Memory B cell (primary cell): ENCODE measurements at regions not wholly inside any gene's neighbourhood (a gene's known extent, or its start where the extent isn't known, plus 50 kb on each side); places are given as distances from the start of the nearest gene placed in this dataset.

Source experiments
- ATAC-seq: fragments of 150-1000 bp; cut with Tn5 transposase; 2 replicates; pipeline ENCODE4 v1.10.0; 2021; ENCODE audit warnings: low read depth, mild to moderate bottlenecking, moderate library complexity
- DNase-seq, 2 donors: peaks; one replicate each; pipeline ENCODE4 v3.0.0; 2022; ENCODE audit warnings: low spot score in 2 of 2
- H3K27ac Mint-ChIP-seq: one replicate; pipeline ENCODE4 v1.8.0; 2022; ENCODE audit warnings: mild to moderate bottlenecking, moderate library complexity, mixed read lengths
- H3K27me3 Mint-ChIP-seq: one replicate; pipeline ENCODE4 v1.8.0; 2022; ENCODE audit warnings: mixed read lengths
- H3K36me3 Mint-ChIP-seq: one replicate; pipeline ENCODE4 v1.8.0; 2022; ENCODE audit warnings: mild to moderate bottlenecking, mixed read lengths
- H3K4me1 Mint-ChIP-seq: one replicate; pipeline ENCODE4 v1.8.0; 2022; ENCODE audit warnings: mixed read lengths
- H3K4me3 Mint-ChIP-seq: one replicate; pipeline ENCODE4 v1.8.0; 2022; ENCODE audit warnings: mild to moderate bottlenecking, moderate library complexity, mixed read lengths
- H3K9me3 Mint-ChIP-seq: one replicate; pipeline ENCODE4 v1.8.0; 2022; ENCODE audit warnings: mixed read lengths

GRCh38 chr4:123750044-123750443, 353.4 kb downstream of the SPRY1 start:
- no peak overlapping the region for H3K4me3 Mint-ChIP-seq
- no peak overlapping the region for H3K27ac Mint-ChIP-seq
- peaks cover 2% of the 10 kb centered on the region for H3K27me3 Mint-ChIP-seq

GRCh38 chr4:123755655-123756054, 359.1 kb downstream of the SPRY1 start:
- no peaks in the 10 kb centered on the region for H3K4me1 Mint-ChIP-seq
- H3K9me3 Mint-ChIP-seq: peaks cover 2% of the 10 kb centered on the region
- no peaks in the 10 kb centered on the region for H3K36me3 Mint-ChIP-seq
- no peak overlapping the region for H3K27ac Mint-ChIP-seq
- no peak overlapping the region for H3K4me3 Mint-ChIP-seq
- H3K27me3 Mint-ChIP-seq: peaks cover 2% of the 10 kb centered on the region
- ATAC-seq (no peak), DNase-seq (no peak)

More at GRCh38 chr4:123750044-123750443, 353.4 kb downstream of the SPRY1 start:
- H3K36me3 Mint-ChIP-seq: no peaks in the 10 kb centered on the region
- H3K4me1 Mint-ChIP-seq: no peaks in the 10 kb centered on the region
- DNase-seq: no peak
- no peaks in the 10 kb centered on the region for H3K9me3 Mint-ChIP-seq
- no peak for ATAC-seq

GRCh38 chr4:123767806-123768205, 371.2 kb downstream of the SPRY1 start:
- DNase-seq (no peak), ATAC-seq (no peak)
- Mint-ChIP-seq H3K27me3 (peaks cover 1% of the 10 kb centered on the region), H3K4me1 (peaks cover 1% of the 10 kb centered on the region), H3K36me3 (no peaks in the 10 kb centered on the region), H3K9me3 (no peaks in the 10 kb centered on the region), H3K27ac (no peak overlapping the region), H3K4me3 (no peak overlapping the region)

GRCh38 chr4:123770884-123771283, 374.3 kb downstream of the SPRY1 start:
- Mint-ChIP-seq H3K4me3 (no peak overlapping the region), H3K27ac (no peak overlapping the region), H3K36me3 (no peaks in the 10 kb centered on the region), H3K27me3 (peaks cover 3% of the 10 kb centered on the region), H3K4me1 (peaks cover 3% of the 10 kb centered on the region), H3K9me3 (no peaks in the 10 kb centered on the region)
- no peak for DNase-seq
- no peak for ATAC-seq

- Mint-ChIP-seq H3K36me3 (no peaks in the 10 kb centered on the region), H3K4me3 (no peak overlapping the region), H3K4me1 (peaks cover 8% of the 10 kb centered on the region), H3K27ac (no peak overlapping the region), H3K27me3 (peaks cover 3% of the 10 kb centered on the region), H3K9me3 (no peaks in the 10 kb centered on the region)
- no peak for DNase-seq
- peak; percentile 21 for ATAC-seq
Measured at GRCh38 chr4:123776267-123776666, 379.7 kb downstream of the SPRY1 start.

GRCh38 chr4:123777373-123777772, 380.8 kb downstream of the SPRY1 start:
- no peaks in the 10 kb centered on the region for H3K9me3 Mint-ChIP-seq
- peaks cover 8% of the 10 kb centered on the region for H3K4me1 Mint-ChIP-seq
- H3K4me3 Mint-ChIP-seq: no peak overlapping the region
- no peak for DNase-seq
- ATAC-seq: no peak
- no peaks in the 10 kb centered on the region for H3K36me3 Mint-ChIP-seq
- H3K27me3 Mint-ChIP-seq: peaks cover 4% of the 10 kb centered on the region
- no peak overlapping the region for H3K27ac Mint-ChIP-seq

GRCh38 chr4:123783151-123783790, 386.7 kb downstream of the SPRY1 start:
- H3K36me3 Mint-ChIP-seq: no peaks in the 10 kb centered on the region
- DNase-seq (no peak), ATAC-seq (no peak)
- peaks cover 1% of the 10 kb centered on the region for H3K27me3 Mint-ChIP-seq
- H3K4me1 Mint-ChIP-seq: no peaks in the 10 kb centered on the region
- no peak overlapping the region for H3K27ac Mint-ChIP-seq
- no peaks in the 10 kb centered on the region for H3K9me3 Mint-ChIP-seq
- no peak overlapping the region for H3K4me3 Mint-ChIP-seq

- no peaks in the 10 kb centered on the region for H3K9me3 Mint-ChIP-seq
- DNase-seq (no peak), ATAC-seq (no peak)
- H3K4me3 Mint-ChIP-seq: no peak overlapping the region
- H3K27ac Mint-ChIP-seq: no peak overlapping the region
- no peaks in the 10 kb centered on the region for H3K36me3 Mint-ChIP-seq
- H3K4me1 Mint-ChIP-seq: no peaks in the 10 kb centered on the region
- H3K27me3 Mint-ChIP-seq: peaks cover 1% of the 10 kb centered on the region
Measured at GRCh38 chr4:123783921-123784320, 387.3 kb downstream of the SPRY1 start.

- Mint-ChIP-seq H3K27ac (no peak overlapping the region), H3K9me3 (no peaks in the 10 kb centered on the region), H3K4me1 (no peaks in the 10 kb centered on the region), H3K27me3 (peaks cover 1% of the 10 kb centered on the region), H3K36me3 (no peaks in the 10 kb centered on the region), H3K4me3 (no peak overlapping the region)
- ATAC-seq: no peak
- DNase-seq: no peak
Measured at GRCh38 chr4:123784626-123785025, 388.0 kb downstream of the SPRY1 start.

- ATAC-seq (no peak), DNase-seq (no peak)
- Mint-ChIP-seq H3K36me3 (no peaks in the 10 kb centered on the region), H3K4me1 (no peaks in the 10 kb centered on the region), H3K4me3 (no peak overlapping the region), H3K9me3 (no peaks in the 10 kb centered on the region), H3K27me3 (peaks cover 1% of the 10 kb centered on the region), H3K27ac (no peak overlapping the region)
Measured at GRCh38 chr4:123785538-123785937, 388.9 kb downstream of the SPRY1 start.

GRCh38 chr4:123786163-123786915, 389.7 kb downstream of the SPRY1 start:
- no peak for DNase-seq
- H3K4me3 Mint-ChIP-seq: no peak overlapping the region
- no peaks in the 10 kb centered on the region for H3K36me3 Mint-ChIP-seq
- no peaks in the 10 kb centered on the region for H3K9me3 Mint-ChIP-seq
- ATAC-seq: no peak
- H3K4me1 Mint-ChIP-seq: no peaks in the 10 kb centered on the region
- H3K27ac Mint-ChIP-seq: no peak overlapping the region
- H3K27me3 Mint-ChIP-seq: peaks cover 1% of the 10 kb centered on the region

- no peaks in the 10 kb centered on the region for H3K9me3 Mint-ChIP-seq
- H3K4me3 Mint-ChIP-seq: no peak overlapping the region
- no peaks in the 10 kb centered on the region for H3K36me3 Mint-ChIP-seq
- H3K27me3 Mint-ChIP-seq: no peaks in the 10 kb centered on the region
- no peak for ATAC-seq
- H3K27ac Mint-ChIP-seq: no peak overlapping the region
- H3K4me1 Mint-ChIP-seq: no peaks in the 10 kb centered on the region
- no peak for DNase-seq
Measured at GRCh38 chr4:123786920-123787319, 390.3 kb downstream of the SPRY1 start.

GRCh38 chr4:123787512-123788080, 391.0 kb downstream of the SPRY1 start:
- no peaks in the 10 kb centered on the region for H3K27me3 Mint-ChIP-seq

GRCh38 chr4:123788577-123788976, 392.0 kb downstream of the SPRY1 start:
- Mint-ChIP-seq H3K36me3 (no peaks in the 10 kb centered on the region), H3K9me3 (no peaks in the 10 kb centered on the region), H3K27ac (no peak overlapping the region), H3K4me3 (no peak overlapping the region), H3K4me1 (no peaks in the 10 kb centered on the region), H3K27me3 (no peaks in the 10 kb centered on the region)
- no peak for ATAC-seq
- DNase-seq: no peak

More at GRCh38 chr4:123787512-123788080, 391.0 kb downstream of the SPRY1 start:
- Mint-ChIP-seq H3K36me3 (no peaks in the 10 kb centered on the region), H3K27ac (no peak overlapping the region), H3K4me3 (no peak overlapping the region), H3K4me1 (no peaks in the 10 kb centered on the region), H3K9me3 (no peaks in the 10 kb centered on the region)
- ATAC-seq (no peak), DNase-seq (no peak)
